GM21576 (cell line): ENCODE measurements at regions not wholly inside any gene's neighbourhood (a gene's known extent, or its start where the extent isn't known, plus 50 kb on each side); places are given as distances from the start of the nearest gene placed in this dataset.
"Not testable (repeated sequence)": the region's sequence is repeated elsewhere in the genome, so short reads cannot be mapped to it uniquely, and the experiment has no call there.

Experiments
- ATAC-seq: cut with Tn5 transposase; IDR thresholded peaks from one replicate; pipeline ENCODE4 v1.9.1; 2021; ENCODE audit warnings: mild to moderate bottlenecking, moderate library complexity; ENCODE audit not compliant: unreplicated experiment

DNA sequence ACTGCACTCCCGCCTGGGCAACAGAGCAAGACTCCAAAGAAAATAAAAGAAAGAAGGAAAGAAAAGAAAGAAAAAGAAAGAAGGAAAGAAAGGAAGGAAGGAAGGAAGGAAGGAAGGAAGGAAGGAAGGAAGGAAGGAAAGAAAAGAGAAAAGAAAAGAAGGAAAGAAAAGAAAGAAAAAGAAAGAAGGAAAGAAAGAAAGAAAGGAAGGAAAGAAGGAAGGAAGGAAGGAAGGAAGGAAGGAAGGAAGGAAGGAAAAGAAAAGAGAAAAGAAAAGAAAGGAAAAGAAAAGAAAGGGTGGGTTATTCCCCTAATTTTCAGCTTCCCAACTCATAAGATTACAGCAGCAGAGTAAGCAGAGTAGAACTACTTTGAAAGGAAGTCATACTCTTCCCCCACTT, 64.4 kb downstream of the TMEM200C start:
- ATAC-seq: not testable (repeated sequence)

DNA sequence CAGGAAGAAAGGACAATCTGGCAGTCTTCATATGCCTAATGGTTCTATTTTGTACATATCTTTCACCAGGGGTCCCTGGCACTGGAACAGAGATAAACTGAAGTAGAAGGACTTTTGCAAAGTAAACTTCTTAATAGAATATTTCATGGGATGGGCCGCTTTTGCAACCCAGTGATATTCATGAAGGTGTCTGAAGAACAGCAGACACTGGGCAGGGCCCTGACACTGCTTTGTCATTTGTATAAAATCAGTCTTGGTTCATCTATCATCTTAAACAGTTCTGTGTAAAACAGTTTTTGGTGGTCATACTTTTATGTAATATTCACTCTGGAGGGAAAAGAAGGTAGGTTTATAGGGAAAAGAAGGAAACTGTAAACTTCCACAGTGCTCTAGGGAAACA, 66.4 kb downstream of the TMEM200C start:
- ATAC-seq: no peak

DNA sequence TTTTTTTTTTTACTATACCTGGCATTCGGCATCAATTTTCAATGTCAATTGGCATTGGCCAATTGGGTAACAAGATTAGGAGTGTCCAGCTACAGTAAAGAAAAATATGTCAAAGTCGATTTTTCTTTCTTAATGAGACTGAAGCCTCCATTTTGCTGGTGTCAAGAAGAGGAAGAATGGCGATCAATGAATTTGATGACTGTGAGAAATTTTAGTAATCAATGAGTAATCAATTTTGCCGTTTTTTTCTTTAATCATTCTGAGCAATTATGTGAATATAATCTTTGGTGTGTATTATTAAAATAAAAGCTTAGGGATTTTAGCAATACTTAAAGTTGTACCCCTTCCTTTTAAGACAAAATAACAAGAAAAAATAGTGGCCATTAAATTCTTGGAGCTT, 69.7 kb downstream of the TMEM200C start:
- ATAC-seq: no peak

DNA sequence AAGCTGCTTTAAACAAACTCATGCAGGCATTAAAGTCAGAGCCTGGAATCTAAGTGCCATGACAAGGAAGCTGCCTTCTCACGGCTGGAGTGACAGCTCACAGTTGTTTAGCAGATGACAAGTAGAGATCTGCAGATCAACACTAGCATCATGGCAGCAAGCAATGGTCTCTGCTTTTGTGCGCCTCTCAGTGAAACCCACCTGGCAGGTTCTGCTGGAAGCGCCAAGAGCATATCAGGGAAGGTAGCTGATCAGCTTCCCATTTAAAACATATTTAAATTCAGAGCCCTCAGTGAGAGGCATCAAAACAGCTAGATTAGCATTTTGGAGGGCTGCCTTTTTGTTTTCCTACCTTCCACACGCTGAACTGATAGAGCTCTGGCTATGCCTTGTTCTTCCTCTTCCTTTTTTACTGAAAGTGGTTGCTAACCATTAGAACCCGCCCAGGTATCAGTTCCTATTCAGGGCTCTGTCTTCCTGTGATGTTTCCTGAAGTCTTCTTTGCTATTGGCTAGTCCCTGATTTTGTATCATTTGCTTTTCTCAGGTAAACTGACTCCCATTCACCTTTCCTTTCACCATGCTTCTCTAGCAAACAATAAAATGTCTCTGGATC, 70.8 kb downstream of the TMEM200C start:
- no peak for ATAC-seq

DNA sequence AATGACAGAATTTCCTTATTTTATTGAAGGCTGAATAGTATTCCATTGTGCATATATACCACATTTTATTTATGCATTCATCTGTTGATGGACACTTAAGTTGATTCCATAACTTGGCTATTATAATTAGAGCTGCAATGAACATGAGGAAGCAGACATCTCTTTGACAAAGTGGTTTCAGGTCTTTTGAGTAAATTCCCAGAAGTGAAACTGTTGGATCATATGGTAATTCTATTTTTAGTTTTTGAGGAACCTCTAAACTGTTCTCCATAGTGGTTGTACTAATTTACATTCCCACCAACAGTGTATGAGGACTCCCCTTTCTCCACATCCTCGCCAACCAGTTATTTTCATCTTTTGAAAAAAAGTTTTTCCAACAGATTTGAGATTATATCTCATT, 77.5 kb downstream of the TMEM200C start:
- ATAC-seq: no peak

DNA sequence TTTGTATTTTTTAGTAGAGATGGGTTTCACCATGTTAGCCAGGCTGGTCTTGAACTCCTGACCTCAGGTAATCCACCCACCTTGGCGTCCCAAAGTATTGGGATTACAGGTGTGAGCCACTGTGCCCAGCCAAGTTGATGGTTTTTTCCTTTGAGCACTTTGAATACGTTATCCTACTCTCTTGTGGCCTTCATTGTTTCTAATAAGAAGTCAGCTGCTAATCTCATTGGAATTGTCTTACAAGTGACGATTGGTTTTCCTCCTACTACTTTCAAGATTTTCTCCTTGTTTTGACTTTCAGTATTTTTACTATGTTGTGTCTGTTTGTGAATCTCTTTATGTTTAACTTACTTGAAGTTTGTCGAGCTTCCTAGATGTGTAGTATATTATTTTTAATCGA, 88.5 kb downstream of the TMEM200C start:
- ATAC-seq: no peak

DNA sequence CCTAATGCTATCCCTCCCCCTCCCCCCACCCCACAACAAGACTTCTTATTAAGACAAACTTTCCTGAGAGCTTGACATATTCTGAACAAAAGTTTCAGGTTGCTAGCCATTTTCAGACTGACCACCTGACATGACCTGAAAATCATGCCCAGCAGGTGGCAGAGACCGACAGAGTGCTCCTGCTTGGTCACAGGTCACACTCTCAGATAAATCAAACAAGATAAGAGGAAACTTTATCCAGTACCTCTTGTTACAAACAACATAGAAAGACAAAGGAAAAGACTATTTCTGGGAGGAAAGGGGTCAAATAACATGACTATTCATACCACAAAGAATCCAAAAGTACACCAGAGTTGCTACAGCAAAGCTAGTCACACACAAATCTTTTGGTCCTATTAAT, 107.4 kb downstream of the TMEM200C start:
- no peak for ATAC-seq

DNA sequence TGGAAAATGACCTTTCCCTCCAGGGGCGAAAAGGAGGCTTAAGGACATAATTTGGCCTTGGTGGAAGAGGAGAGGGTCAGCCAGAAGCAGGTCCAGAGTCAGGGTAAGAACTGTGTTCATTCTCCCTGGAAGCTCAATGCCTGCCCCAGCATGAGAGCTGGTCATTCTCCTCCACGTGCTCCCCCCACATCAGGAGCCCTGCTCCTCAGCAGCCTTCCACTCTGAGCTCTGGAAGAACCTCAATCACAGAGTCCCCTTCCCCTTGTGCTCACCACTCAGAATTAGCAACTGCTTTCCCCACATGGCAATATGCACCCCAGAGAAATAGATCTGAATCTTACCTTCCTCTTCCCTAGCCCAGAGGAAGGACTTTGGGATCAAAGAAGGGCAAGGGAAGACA, 115.4 kb downstream of the TMEM200C start:
- no peak for ATAC-seq

DNA sequence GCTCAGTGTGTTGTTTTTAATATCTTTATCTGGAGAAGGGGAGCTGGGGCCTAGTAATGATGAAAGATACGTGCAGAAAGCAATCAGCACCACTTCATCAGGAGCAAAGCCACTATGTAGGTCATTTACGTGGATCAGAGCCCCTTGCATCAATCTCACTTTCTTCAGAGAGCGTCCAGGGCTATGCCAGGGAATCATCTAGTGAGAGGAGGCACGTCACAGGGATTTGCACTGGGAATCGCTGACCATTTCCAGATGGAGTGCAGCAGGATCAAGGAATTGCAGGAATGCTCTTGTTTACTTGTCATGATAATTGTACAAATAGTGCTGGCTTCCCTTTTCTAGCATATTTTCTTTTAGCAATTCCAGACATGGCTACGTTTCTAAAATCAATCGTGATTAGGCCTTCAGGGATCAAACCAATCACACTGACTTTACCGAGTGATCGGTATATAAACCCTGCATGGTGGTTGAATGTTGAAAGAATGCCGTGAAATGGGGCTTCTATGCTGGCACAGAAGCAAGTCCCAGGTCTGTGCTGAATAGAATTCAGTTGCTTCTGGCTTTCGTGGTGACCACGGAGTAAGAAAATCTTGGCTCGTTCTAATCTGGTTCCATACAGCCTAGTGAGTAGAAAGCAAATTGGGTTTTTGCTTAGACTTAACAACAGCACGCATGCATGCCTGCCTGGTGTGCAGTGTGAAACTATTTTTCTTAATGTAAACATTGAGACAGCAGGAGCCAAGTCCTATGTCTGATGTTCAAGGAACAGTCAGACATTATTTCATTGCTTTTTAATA, 122.8 kb downstream of the TMEM200C start:
- ATAC-seq: no peak

DNA sequence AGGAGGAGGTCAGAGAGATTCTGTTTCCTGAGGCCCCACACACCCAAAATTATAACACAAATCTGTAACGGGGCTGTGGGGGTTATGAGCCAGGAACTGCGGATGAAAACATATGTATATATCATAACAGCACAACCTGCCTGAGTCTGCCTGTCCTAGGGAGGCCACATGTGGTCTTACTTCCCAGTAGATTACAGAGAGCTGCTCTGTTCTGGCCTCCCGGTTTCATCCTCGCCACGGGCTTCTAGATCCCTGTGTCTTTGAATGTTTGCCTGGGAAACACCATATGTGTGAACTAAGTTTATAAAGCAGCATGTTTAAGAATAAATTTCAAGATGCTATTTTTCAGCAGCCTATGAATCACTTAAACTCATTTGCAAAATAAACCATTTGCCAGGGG, 124.0 kb downstream of the TMEM200C start:
- ATAC-seq: no peak

DNA sequence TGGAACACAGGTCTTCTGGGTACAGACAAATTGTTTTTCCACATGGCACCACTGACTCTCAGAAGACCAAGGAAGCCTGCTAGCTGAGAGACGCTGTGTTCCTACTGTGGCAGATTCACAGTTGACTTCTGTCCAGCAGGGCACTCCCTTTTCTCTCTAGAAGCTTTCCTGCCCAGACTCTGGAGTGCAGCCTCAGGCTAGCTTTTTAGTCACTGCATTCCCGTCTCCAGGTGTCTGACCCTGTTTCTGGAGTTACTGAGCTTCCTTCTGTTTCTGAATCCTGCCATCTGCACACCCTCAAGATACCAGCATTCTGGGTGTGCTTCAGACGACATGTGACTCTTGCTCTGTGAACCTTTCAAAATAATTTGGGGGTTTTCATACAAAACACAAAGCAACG, 125.1 kb downstream of the TMEM200C start:
- no peak for ATAC-seq

DNA sequence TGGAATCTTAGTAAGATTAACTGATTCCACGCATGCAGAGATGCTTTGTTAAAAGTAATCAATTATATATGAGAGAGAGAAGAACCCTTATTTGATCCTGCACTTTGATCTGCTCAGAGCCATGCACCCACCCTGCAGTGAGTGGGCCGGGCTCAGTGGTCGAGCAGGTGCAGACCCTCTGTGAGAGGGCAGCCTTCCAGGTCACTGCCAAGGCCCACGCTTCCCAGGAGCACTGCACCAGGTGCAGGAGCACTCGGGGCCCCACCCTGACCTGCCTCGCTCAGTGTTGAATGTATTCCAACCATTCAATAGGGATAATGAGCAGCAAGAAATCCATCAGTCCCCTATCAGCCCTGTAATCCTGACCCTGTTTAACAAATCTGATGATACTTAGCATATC, 126.9 kb downstream of the TMEM200C start:
- no peak for ATAC-seq

DNA sequence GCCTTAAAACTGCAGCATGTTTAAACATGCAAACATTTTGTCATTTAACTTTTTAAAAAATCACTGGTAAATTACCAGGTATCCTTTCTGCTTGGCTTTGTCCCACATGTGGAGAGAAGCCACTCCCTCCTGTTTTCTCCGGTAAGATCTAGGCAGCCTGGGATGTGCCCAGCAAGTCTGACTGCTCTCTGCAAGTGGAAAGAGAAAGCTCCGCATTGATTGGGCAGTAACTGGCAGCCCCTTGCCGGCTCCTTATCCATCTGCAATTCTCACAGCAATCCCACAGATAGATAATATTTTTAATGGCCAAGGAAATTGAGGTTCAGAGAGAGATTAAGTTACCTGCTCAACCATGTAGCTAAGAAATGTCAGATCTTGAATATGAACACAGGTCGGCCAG, 136.1 kb downstream of the TMEM200C start:
- ATAC-seq: no peak

DNA sequence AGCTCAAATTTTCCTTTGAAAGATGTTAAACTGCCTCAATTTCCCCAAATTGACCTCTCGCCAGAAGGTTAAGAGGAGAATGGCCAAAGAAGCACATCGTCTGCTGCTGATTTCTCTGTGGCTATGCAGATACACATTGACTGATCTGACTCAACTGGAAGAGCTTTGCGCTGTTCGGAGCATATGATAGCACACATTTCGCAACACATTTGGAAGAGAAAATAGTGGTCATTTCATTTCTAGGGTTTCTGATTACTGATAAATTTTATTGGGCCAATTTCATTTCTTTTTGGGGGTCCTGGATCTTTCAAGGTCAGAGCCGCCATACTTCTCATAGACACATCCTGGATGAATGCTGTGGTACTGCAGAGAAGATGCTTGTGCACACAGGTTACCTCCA, 138.5 kb downstream of the TMEM200C start:
- ATAC-seq: no peak

DNA sequence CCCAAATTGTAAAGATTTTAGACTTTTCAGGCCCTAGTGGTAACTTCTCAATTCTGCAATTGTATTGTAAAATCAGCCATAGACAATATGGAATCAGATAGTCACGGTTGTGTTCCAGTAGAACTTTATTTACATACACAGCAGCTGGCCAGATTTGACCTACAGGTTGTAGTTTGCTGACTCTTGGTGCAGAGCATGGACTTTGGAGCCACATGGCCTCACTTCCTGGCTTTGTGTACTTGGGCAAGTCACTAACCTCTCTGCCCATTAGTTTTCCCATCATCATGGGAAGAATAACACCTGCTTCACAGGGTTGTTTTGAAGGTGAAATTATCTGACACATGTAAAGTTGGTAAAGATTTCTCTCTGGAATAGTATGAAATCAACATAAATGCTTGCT, 147.6 kb downstream of the TMEM200C start:
- ATAC-seq: no peak

DNA sequence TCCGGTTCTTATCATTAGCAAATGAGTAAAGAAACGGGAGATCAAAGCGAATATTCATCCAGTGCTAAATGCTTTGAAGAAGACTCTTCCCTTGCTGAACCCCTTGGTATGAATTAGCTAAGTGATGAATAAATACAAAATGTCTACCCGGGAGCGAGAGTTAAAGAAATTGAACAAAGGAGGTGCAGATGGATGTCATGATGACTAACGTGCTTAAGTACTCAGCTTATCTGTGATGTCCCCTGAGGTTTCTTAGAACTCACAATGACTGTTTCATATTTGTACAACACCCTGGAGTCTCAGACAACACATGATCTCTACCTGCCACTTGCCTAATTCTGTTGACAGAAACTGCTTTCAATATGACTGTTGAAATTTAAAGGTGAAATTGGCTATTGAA, 148.5 kb downstream of the TMEM200C start:
- ATAC-seq: no peak

DNA sequence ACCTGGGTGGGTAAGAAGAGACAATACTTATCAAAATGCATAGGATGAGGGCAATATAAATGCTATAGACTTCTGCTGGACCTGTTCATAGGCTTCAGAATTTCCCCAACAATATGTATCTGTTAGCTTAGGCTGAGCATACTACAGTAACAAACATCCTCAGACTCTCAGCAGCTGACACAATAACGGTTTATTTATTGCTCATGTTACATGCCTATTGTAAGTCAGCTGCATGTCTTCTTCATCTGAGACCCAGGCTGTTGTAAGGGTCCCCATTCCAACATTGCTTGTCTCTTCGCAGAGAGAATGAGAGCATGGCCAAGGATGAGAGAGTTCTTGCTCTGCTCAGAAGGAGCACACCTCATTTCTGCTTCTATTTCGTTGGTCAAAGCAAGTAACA, 150.7 kb downstream of the TMEM200C start:
- no peak for ATAC-seq

DNA sequence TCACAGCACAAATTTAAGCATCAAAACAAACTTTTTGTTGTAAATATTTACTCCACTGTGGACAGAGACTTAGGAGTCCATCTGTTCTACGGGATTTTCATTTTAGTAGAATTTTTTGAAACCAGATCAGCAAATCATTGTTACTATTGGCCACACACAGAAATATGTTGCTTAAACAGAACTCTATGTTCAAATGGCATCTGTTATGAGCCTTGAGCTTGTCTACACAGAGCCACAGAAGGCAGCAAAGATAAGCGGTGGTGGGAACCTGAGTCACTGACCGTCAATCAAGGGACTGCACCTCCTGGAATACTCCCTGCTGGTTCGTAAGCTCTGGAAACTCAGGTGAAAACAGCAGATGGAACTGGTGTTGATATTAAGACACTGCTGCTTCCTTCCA, 156.8 kb downstream of the TMEM200C start:
- no peak for ATAC-seq

DNA sequence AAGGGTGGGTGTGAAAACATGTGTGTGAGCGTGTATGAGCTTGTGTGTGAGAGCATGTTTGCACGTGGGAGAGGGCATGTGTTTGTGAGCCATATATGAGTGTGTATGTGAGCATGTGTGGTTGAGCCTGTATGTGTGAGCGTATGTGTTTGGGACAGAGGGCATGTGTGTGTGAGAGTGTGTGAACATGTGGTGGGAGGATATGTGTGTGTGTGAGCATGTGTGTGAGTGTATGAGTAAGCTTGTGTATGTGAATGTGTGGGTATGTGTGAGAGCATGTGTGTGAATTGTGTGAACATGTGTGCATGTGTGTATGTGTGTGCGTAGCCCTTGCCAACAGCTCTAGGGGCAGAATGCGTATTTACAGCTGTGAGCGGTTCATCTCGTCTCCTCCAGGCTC, 163.0 kb downstream of the TMEM200C start:
- no peak for ATAC-seq

DNA sequence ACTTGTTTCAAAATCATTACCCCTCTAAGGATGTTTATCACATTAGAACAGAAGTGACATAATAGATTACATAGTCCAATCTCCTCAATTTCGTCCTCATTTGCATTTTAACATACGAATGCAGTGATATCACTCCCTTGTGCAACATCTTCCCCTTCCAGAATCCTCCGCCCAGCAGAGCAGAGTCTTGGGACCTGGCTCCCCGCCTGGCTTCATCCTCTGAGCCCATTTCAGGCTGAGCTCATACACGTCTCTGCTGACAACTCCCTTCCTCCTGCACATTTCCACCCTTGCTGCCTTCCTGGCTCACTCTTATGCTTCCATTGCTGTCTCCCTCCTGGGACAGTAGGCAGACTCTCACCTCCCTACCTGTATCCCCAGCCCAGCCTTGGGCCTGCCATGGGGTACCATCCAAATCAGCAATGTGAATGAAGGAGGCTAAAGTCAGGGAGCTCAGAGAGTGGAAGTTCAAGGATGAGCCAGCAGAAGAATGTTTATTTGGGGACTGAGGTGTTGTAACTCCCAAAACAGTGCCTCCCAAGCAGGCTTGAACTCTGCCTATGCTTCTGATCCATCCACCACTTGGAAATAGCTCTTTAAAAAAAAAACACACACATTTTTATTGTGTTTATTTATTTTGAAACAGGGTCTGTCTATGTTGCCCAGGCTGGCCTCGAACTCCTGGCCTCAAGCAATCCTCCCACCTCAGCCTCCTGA, 165.2 kb downstream of the TMEM200C start:
- no peak for ATAC-seq

DNA sequence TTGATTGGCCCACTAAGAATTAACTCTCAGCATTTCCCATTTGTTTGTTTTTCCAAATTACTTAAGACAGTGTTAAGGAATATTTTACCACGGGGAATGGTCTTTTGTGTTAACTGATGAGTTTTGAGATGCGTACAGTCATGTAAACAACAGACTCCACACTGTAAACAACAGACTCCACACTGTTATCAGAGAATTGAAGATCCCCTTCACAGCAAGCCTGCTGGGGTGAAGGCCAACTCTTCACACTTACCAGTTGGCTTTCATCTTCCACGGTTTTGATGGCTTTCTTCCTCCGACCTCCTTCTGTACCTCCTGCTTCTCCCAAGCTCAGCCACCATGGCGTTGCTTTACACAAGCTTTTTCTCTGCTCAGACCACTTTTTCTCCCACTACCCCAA, 166.8 kb downstream of the TMEM200C start:
- ATAC-seq: no peak

DNA sequence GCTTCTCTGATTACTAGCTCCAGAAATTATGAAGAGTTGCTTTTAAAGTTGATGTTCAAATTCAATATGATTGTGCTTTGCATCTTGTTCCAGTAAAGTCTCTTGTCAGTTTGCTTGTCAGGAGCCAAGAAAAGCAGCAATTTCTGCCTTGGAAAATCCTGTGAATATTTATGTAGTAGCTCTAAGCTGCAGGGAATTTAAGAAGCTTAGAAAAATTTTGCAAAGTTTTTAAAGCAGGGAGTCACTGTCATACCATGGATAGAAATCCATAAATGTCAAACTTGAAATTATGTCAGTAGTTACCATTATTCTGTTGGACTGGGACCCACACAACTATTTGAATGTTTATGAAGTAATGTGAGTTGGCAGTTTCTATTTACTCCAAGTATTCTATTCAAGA, 169.3 kb downstream of the TMEM200C start:
- ATAC-seq: no peak
